CD4-positive, alpha-beta T cell (primary cell): ENCODE measurements at regions not wholly inside any gene's neighbourhood (a gene's known extent, or its start where the extent isn't known, plus 50 kb on each side); places are given as distances from the start of the nearest gene placed in this dataset.

Experiments used
- ATAC-seq: fragments of 200-7000 bp; cut with Tn5 transposase; one replicate; pipeline ENCODE4 v1.10.0; 2022; ENCODE audit warnings: mild to moderate bottlenecking; ENCODE audit not compliant: poor library complexity
- CTCF ChIA-PET: fragments of 350-600 bp; sonication (Branson Sonifier 250); formaldehyde crosslinking; loops from one replicate; lab custom pipeline; 2021; ENCODE audit warnings: antibody characterized with exemption, inconsistent platforms; lab: Charles Lee
- POLR2A ChIA-PET: fragments of 350-600 bp; sonication (Branson Sonifier 250); formaldehyde crosslinking; loops from one replicate; lab custom pipeline; 2021; ENCODE audit warnings: antibody characterized with exemption, inconsistent platforms; lab: Charles Lee
- DNase-seq, 14 experiments: peaks; one replicate each; pipeline ENCODE4 v3.0.0-alpha.2; 2013 to 2020; ENCODE audit warnings: mixed read lengths in 2 of 14
- H3K27ac ChIP-seq, 2 donors: one replicate each; pipeline versions ENCODE4 v1.5.1 to v1.7.0; 2013; ENCODE audit warnings: low read length in 2 of 2, low read depth in 1 of 2, mild to moderate bottlenecking in 1 of 2
- H3K27me3 ChIP-seq, 2 experiments: 1 replicate in 1 of 2; 2 replicates in 1 of 2; pipeline versions ENCODE4 v1.6.1 to v1.7.0; 2013; ENCODE audit warnings: low read length in 2 of 2, control low read depth in 1 of 2, mild to moderate bottlenecking in 1 of 2, moderate library complexity in 1 of 2; ENCODE audit not compliant: insufficient read depth in 2 of 2, control insufficient read depth in 1 of 2
- H3K36me3 ChIP-seq: one replicate; pipeline ENCODE4 v1.6.1; 2013; ENCODE audit warnings: low read length, control low read depth; ENCODE audit not compliant: insufficient read depth
- H3K4me1 ChIP-seq: one replicate; pipeline ENCODE4 v1.6.1; 2013; ENCODE audit warnings: low read length, control low read depth; ENCODE audit not compliant: insufficient read depth
- H3K4me3 ChIP-seq: one replicate; pipeline ENCODE4 v1.5.1; 2013; ENCODE audit warnings: mild to moderate bottlenecking, low read length, moderate library complexity
- H3K9me3 ChIP-seq, 2 experiments: 1 replicate in 1 of 2; 2 replicates in 1 of 2; pipeline versions ENCODE4 v1.6.1 to v1.7.0; 2013; ENCODE audit warnings: low read length in 2 of 2, mild to moderate bottlenecking in 2 of 2, control low read depth in 1 of 2, moderate library complexity in 1 of 2; ENCODE audit not compliant: control insufficient read depth in 1 of 2, insufficient read depth in 1 of 2
- H3K27ac Mint-ChIP-seq: one replicate; pipeline ENCODE4 v1.8.0; 2020; ENCODE audit warnings: mixed read lengths
- H3K27me3 Mint-ChIP-seq: one replicate; pipeline ENCODE4 v1.8.0; 2021; ENCODE audit warnings: mixed read lengths
- H3K36me3 Mint-ChIP-seq: one replicate; pipeline ENCODE4 v1.8.0; 2021; ENCODE audit warnings: low read depth, mixed read lengths
- H3K4me1 Mint-ChIP-seq: one replicate; pipeline ENCODE4 v1.8.0; 2021; ENCODE audit warnings: low read depth, mixed read lengths
- H3K4me3 Mint-ChIP-seq: one replicate; pipeline ENCODE4 v1.8.0; 2020; ENCODE audit warnings: mild to moderate bottlenecking, mixed read lengths
- H3K9me3 Mint-ChIP-seq: one replicate; pipeline ENCODE4 v1.8.0; 2020; ENCODE audit warnings: mixed read lengths
- intact Hi-C, 2 experiments: fragments of 100-400 bp; cut with DNase I in 1 of 2; cut with micrococcal nuclease in 1 of 2; formaldehyde crosslinking; loops; one replicate each; pipeline versions ENCODE4 v1.15.1 to v1.9.0; 2023 to 2025; cut with DNase I, micrococcal nuclease
- TF ChIP-seq, protein P1 (sequence below): fragments of 200-600 bp; IDR thresholded peaks from one replicate; pipeline ENCODE4 v1.8.0; 2022; ENCODE audit warnings: antibody characterized with exemption, mild to moderate bottlenecking

DNA sequence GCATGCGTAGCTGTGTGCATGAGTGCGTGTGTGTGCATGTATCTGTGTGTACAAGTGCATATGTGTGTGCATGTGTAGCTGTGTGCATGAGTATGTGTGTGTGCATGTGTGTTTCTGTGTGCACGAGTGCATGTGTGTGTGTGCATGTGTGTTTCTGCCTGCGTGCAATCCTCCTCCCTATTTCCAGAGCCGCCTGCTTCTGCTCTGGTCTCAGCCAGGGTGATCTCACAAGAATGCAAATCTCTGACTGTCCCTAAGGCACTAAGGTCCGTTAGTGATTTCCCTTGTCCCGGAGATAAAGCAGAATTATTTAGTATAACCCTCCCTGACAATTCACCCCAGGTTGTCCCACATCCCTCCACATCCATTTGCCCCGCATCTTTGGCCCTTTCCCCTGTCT is 530.3 kb downstream of the TCERG1L start:
- CTCF ChIA-PET, result no interaction called here
- Mint-ChIP-seq H3K4me3 (no peak overlapping the region), H3K27me3 (peaks cover 3% of the 10 kb centered on the region), H3K27ac (no peak overlapping the region), H3K4me1 (no peaks in the 10 kb centered on the region), H3K9me3 (no peaks in the 10 kb centered on the region), H3K36me3 (no peaks in the 10 kb centered on the region)
- H3K27me3 ChIP-seq, result no peaks in the 10 kb centered on the region
- H3K4me3 ChIP-seq, result no peak overlapping the region
- intact Hi-C loops, result loop anchor here in 1 of 2 experiments (10.0 kb wide), 1 partner anchor 586 kb away; no protein-coding TSS in a partner anchor
- TF ChIP-seq, protein P1, sequence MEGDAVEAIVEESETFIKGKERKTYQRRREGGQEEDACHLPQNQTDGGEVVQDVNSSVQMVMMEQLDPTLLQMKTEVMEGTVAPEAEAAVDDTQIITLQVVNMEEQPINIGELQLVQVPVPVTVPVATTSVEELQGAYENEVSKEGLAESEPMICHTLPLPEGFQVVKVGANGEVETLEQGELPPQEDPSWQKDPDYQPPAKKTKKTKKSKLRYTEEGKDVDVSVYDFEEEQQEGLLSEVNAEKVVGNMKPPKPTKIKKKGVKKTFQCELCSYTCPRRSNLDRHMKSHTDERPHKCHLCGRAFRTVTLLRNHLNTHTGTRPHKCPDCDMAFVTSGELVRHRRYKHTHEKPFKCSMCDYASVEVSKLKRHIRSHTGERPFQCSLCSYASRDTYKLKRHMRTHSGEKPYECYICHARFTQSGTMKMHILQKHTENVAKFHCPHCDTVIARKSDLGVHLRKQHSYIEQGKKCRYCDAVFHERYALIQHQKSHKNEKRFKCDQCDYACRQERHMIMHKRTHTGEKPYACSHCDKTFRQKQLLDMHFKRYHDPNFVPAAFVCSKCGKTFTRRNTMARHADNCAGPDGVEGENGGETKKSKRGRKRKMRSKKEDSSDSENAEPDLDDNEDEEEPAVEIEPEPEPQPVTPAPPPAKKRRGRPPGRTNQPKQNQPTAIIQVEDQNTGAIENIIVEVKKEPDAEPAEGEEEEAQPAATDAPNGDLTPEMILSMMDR, result no peak
- H3K9me3 ChIP-seq, result peaks cover 0 to 16% of the 10 kb centered on the region in 2 experiments
- no peaks in the 10 kb centered on the region for H3K4me1 ChIP-seq
- H3K27ac ChIP-seq, result no peak overlapping the region
- POLR2A ChIA-PET, result no interaction called here
- ATAC-seq, result no peak
- DNase-seq, result no peak
- H3K36me3 ChIP-seq, result no peaks in the 10 kb centered on the region

DNA sequence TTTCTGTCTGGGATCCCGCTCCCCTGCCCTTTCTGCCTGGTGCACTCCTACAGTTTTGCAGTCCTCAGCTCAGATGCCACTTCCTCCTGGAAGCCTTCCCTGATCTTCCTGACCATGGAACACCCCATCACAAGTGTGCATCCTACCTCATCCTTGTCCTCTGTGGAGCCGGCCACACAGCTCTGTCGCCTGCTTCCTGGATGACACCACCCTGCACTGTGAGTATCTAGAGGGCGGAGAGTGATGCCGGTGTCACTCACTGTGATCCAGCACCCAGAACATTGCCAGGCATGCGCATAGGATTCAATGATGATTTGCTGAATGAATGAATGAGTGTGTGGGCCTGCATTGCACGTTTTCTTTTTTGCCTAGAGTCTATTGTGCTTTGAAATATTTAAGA is 529.9 kb downstream of the TCERG1L start:
- no peak overlapping the region for H3K4me3 ChIP-seq
- H3K27me3 ChIP-seq, result no peaks in the 10 kb centered on the region
- H3K27ac ChIP-seq, result no peak overlapping the region
- TF ChIP-seq, protein P1, result no peak
- Mint-ChIP-seq H3K9me3 (no peaks in the 10 kb centered on the region), H3K27me3 (peaks cover 3% of the 10 kb centered on the region), H3K4me3 (no peak overlapping the region), H3K36me3 (no peaks in the 10 kb centered on the region), H3K27ac (no peak overlapping the region), H3K4me1 (no peaks in the 10 kb centered on the region)
- ChIA-PET CTCF (no interaction called here), POLR2A (no interaction called here)
- intact Hi-C loops, result loop anchor here in 1 of 2 experiments (10.0 kb wide), 1 partner anchor 587 kb away; no protein-coding TSS in a partner anchor
- no peaks in the 10 kb centered on the region for H3K36me3 ChIP-seq
- no peaks in the 10 kb centered on the region for H3K4me1 ChIP-seq
- ATAC-seq (no peak), DNase-seq (no peak)
- H3K9me3 ChIP-seq, result peaks cover 0 to 16% of the 10 kb centered on the region in 2 experiments

DNA sequence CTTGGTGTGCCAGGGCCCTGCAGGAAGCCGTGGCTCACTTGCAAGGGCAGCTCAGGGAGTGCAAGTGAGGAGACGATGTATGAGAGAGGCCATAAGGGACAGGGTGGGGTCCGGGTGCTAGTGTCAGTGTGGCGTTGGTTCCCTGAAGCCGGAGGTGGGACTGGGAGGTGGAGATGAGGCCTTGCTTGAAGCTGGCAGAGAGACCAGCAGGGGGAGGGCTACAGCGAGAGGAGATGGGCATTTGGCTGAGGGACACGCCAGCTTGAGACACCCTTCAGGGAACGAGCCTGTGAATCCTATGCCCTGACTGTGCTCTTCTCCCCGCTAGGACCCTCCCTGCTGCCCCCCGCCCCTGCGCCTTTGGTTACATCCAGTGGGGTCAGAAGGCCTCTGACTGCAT is 529.1 kb downstream of the TCERG1L start:
- CTCF ChIA-PET, result no interaction called here
- H3K4me3 Mint-ChIP-seq, result no peak overlapping the region
- DNase-seq, result no peak
- no peak overlapping the region for H3K27ac ChIP-seq
- H3K27me3 Mint-ChIP-seq, result peaks cover 3% of the 10 kb centered on the region
- H3K9me3 ChIP-seq, result peaks cover 0 to 16% of the 10 kb centered on the region in 2 experiments
- H3K4me1 Mint-ChIP-seq, result no peaks in the 10 kb centered on the region
- intact Hi-C loops, result loop anchor here in 1 of 2 experiments (10.0 kb wide), 1 partner anchor 588 kb away; no protein-coding TSS in a partner anchor
- no peak overlapping the region for H3K4me3 ChIP-seq
- no peaks in the 10 kb centered on the region for H3K27me3 ChIP-seq
- H3K9me3 Mint-ChIP-seq, result no peaks in the 10 kb centered on the region
- no peaks in the 10 kb centered on the region for H3K36me3 Mint-ChIP-seq
- ATAC-seq, result no peak
- H3K4me1 ChIP-seq, result no peaks in the 10 kb centered on the region
- TF ChIP-seq, protein P1, result no peak
- POLR2A ChIA-PET, result no interaction called here
- H3K36me3 ChIP-seq, result no peaks in the 10 kb centered on the region
- no peak overlapping the region for H3K27ac Mint-ChIP-seq
